GM12891 (cell line): ENCODE measurements at regions not wholly inside any gene's neighbourhood (a gene's known extent, or its start where the extent isn't known, plus 50 kb on each side); places are given as distances from the start of the nearest gene placed in this dataset.

Experiments used
- PAX5 ChIP-seq: IDR thresholded peaks from 2 replicates; pipeline ENCODE4 v1.6.1; 2011; ENCODE audit warnings: low read length, moderate library complexity, mild to moderate bottlenecking; ENCODE audit not compliant: insufficient read depth, severe bottlenecking
- POLR2A ChIP-seq: IDR thresholded peaks from 2 replicates; pipeline ENCODE4 v1.6.1; 2011; ENCODE audit warnings: low read depth, low read length, control low read depth
- POLR2AphosphoS5 ChIP-seq: IDR thresholded peaks from 2 replicates; pipeline ENCODE4 v1.6.1; 2011; ENCODE audit warnings: low read depth, low read length, control low read depth
- POU2F2 ChIP-seq: IDR thresholded peaks from 2 replicates; pipeline ENCODE4 v1.6.1; 2011; ENCODE audit warnings: low read depth, mild to moderate bottlenecking, control low read depth, low read length, moderate library complexity
- TAF1 ChIP-seq: IDR thresholded peaks from 2 replicates; pipeline ENCODE4 v1.6.1; 2011; ENCODE audit warnings: low read depth, low read length, control low read depth

GRCh38 chr9:89721176-89721700, 116.4 kb downstream of the GADD45G start:
- no peak for TF ChIP-seq POLR2AphosphoS5
- TF ChIP-seq POLR2A, result no peak
- TF ChIP-seq TAF1, result no peak
- TF ChIP-seq PAX5, result no peak
- no peak for TF ChIP-seq POU2F2
